GM23338 (cell line): ENCODE measurements at regions not wholly inside any gene's neighbourhood (a gene's known extent, or its start where the extent isn't known, plus 50 kb on each side); places are given as distances from the start of the nearest gene placed in this dataset.

Experiments used
- CREB1 ChIP-seq: fragments of 250-450 bp; sonication (Bioruptor Pico); IDR thresholded peaks from 2 replicates; pipeline ENCODE4 v1.5.0; 2020; ENCODE audit warnings: low read depth, mild to moderate bottlenecking, moderate library complexity
- EZH2 ChIP-seq: fragments of 200-600 bp; sonication (generic); IDR thresholded peaks from one replicate; pipeline ENCODE4 v1.8.0; 2017; ENCODE audit warnings: antibody characterized with exemption, mild to moderate bottlenecking, low read depth; ENCODE audit not compliant: unreplicated experiment
- EZH2phosphoT487 ChIP-seq: fragments of 200-600 bp; sonication (generic); IDR thresholded peaks from one replicate; pipeline ENCODE4 v1.8.1; 2018; ENCODE audit warnings: antibody characterized with exemption; ENCODE audit not compliant: unreplicated experiment
- POLR2AphosphoS5 ChIP-seq: IDR thresholded peaks from 2 replicates; pipeline ENCODE4 v1.6.1; 2016; ENCODE audit warnings: antibody characterized with exemption, low read depth
- REST ChIP-seq: IDR thresholded peaks from one replicate; pipeline ENCODE4 v1.6.1; 2018; ENCODE audit warnings: antibody characterized with exemption; ENCODE audit not compliant: unreplicated experiment
- STAT1 ChIP-seq: IDR thresholded peaks from one replicate; pipeline ENCODE4 v1.6.1; 2016; ENCODE audit warnings: antibody characterized with exemption; ENCODE audit not compliant: unreplicated experiment
- ZNF114 ChIP-seq: fragments of 250-450 bp; sonication (Bioruptor Pico); IDR thresholded peaks from 2 replicates; pipeline ENCODE4 v1.5.0; 2020; ENCODE audit warnings: mild to moderate bottlenecking, moderate library complexity
- ZNF331 ChIP-seq: fragments of 250-450 bp; sonication (Bioruptor Pico); IDR thresholded peaks from 2 replicates; pipeline ENCODE4 v1.5.0; 2020; ENCODE audit warnings: low read depth, mild to moderate bottlenecking, moderate library complexity
- TF ChIP-seq, protein P1 (sequence below), 2 experiments: fragments of 200-600 bp in 1 of 2; sonication (generic) in 1 of 2; conservative IDR thresholded peaks; 2 replicates each; pipeline versions ENCODE4 v1.5.1 to v1.6.1; 2016 to 2017; ENCODE audit warnings: antibody characterized with exemption in 2 of 2, low read depth in 2 of 2, mild to moderate bottlenecking in 2 of 2, moderate library complexity in 1 of 2
- TF ChIP-seq, protein P2 (sequence below): IDR thresholded peaks from 2 replicates; pipeline ENCODE4 v1.6.1; 2016; ENCODE audit warnings: antibody characterized with exemption

- TF ChIP-seq REST (no peak), ZNF331 (CRISPR knock-in tag) (no peak), EZH2phosphoT487 (no peak), EZH2 (no peak), POLR2AphosphoS5 (no peak), ZNF114 (CRISPR knock-in tag) (no peak), CREB1 (CRISPR knock-in tag) (no peak), STAT1 (no peak)
- TF ChIP-seq, protein P1, sequence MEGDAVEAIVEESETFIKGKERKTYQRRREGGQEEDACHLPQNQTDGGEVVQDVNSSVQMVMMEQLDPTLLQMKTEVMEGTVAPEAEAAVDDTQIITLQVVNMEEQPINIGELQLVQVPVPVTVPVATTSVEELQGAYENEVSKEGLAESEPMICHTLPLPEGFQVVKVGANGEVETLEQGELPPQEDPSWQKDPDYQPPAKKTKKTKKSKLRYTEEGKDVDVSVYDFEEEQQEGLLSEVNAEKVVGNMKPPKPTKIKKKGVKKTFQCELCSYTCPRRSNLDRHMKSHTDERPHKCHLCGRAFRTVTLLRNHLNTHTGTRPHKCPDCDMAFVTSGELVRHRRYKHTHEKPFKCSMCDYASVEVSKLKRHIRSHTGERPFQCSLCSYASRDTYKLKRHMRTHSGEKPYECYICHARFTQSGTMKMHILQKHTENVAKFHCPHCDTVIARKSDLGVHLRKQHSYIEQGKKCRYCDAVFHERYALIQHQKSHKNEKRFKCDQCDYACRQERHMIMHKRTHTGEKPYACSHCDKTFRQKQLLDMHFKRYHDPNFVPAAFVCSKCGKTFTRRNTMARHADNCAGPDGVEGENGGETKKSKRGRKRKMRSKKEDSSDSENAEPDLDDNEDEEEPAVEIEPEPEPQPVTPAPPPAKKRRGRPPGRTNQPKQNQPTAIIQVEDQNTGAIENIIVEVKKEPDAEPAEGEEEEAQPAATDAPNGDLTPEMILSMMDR (conservative IDR thresholded peaks at IDR 0.05; ENCODE audit: low read depth in 2 of 2) = no peak
- TF ChIP-seq, protein P2, sequence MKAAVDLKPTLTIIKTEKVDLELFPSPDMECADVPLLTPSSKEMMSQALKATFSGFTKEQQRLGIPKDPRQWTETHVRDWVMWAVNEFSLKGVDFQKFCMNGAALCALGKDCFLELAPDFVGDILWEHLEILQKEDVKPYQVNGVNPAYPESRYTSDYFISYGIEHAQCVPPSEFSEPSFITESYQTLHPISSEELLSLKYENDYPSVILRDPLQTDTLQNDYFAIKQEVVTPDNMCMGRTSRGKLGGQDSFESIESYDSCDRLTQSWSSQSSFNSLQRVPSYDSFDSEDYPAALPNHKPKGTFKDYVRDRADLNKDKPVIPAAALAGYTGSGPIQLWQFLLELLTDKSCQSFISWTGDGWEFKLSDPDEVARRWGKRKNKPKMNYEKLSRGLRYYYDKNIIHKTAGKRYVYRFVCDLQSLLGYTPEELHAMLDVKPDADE = no peak
Measured at GRCh38 chr9:115196919-115197318, 79.0 kb upstream of the TNC start.
